Uterus (tissue), 2 donors: ENCODE measurements at regions not wholly inside any gene's neighbourhood (a gene's known extent, or its start where the extent isn't known, plus 50 kb on each side); places are given as distances from the start of the nearest gene placed in this dataset.

ENCODE experiments used
- CTCF ChIP-seq, 4 experiments: fragments of 200-600 bp in 2 of 4; fragments of 450-650 bp in 2 of 4; sonication (generic) in 2 of 4; IDR thresholded peaks; one replicate each; pipeline ENCODE4 v1.5.1; 2016 to 2019; ENCODE audit warnings: antibody characterized with exemption in 4 of 4, mild to moderate bottlenecking in 2 of 4, moderate library complexity in 1 of 4
- POLR2A ChIP-seq, 2 donors: fragments of 450-650 bp; IDR thresholded peaks; one replicate each; pipeline ENCODE4 v1.6.1; 2016; ENCODE audit warnings: antibody characterized with exemption in 2 of 2, mild to moderate bottlenecking in 1 of 2, moderate library complexity in 1 of 2

GRCh38 chrX:7351926-7352325, 204.0 kb upstream of the PUDP start:
- TF ChIP-seq POLR2A (IDR thresholded peaks at IDR 0.05) (no peak), CTCF (IDR thresholded peaks at IDR 0.05) (no peak)
